Non-pigmented ciliary epithelial cell (primary cell): ENCODE measurements at regions not wholly inside any gene's neighbourhood (a gene's known extent, or its start where the extent isn't known, plus 50 kb on each side); places are given as distances from the start of the nearest gene placed in this dataset.
"Not testable (repeated sequence)": the region's sequence is repeated elsewhere in the genome, so short reads cannot be mapped to it uniquely, and the experiment has no call there.

Experiments
- DNase-seq: peaks from one replicate; pipeline ENCODE4 v3.0.0-alpha.2; 2010; ENCODE audit warnings: low read depth

- DNase-seq = no peak
Observed at GRCh38 chr17:68780596-68780995, 174.6 kb downstream of the ABCA8 start.

- no peak for DNase-seq
Observed at GRCh38 chr17:68778726-68779125, 176.5 kb downstream of the ABCA8 start.

GRCh38 chr17:68777856-68778694 is 176.9 kb upstream of the FAM20A start:
- DNase-seq = no peak

GRCh38 chr17:68777243-68777855 is 176.2 kb upstream of the FAM20A start:
- DNase-seq = no peak

GRCh38 chr17:68776451-68776850 is 175.3 kb upstream of the FAM20A start:
- no peak for DNase-seq

- DNase-seq = no peak
Observed at GRCh38 chr17:68775969-68776368, 174.8 kb upstream of the FAM20A start.

GRCh38 chr17:68775318-68775717 is 174.2 kb upstream of the FAM20A start:
- no peak for DNase-seq

GRCh38 chr17:68771867-68772515 is 170.8 kb upstream of the FAM20A start:
- DNase-seq = no peak

GRCh38 chr17:68768804-68769203 is 167.6 kb upstream of the FAM20A start:
- DNase-seq = no peak

- no peak for DNase-seq
Observed at GRCh38 chr17:68766640-68767039, 165.5 kb upstream of the FAM20A start.

- no peak for DNase-seq
Observed at GRCh38 chr17:68763562-68763961, 162.4 kb upstream of the FAM20A start.

- DNase-seq = no peak
Observed at GRCh38 chr17:68762911-68763310, 161.7 kb upstream of the FAM20A start.

GRCh38 chr17:68760141-68760475 is 158.9 kb upstream of the FAM20A start:
- DNase-seq = no peak

GRCh38 chr17:68759343-68760140 is 158.4 kb upstream of the FAM20A start:
- peak; percentile 84 for DNase-seq

- no peak for DNase-seq
Observed at GRCh38 chr17:68759002-68759342, 157.8 kb upstream of the FAM20A start.

- DNase-seq = not testable (repeated sequence)
Observed at GRCh38 chr17:68757866-68758757, 156.9 kb upstream of the FAM20A start.

- DNase-seq = no peak
Observed at GRCh38 chr17:68753985-68754769, 153.0 kb upstream of the FAM20A start.

GRCh38 chr17:68750208-68750562 is 149.0 kb upstream of the FAM20A start:
- no peak for DNase-seq

GRCh38 chr17:68749349-68750207 is 148.4 kb upstream of the FAM20A start:
- no peak for DNase-seq

- no peak for DNase-seq
Observed at GRCh38 chr17:68748381-68748780, 147.2 kb upstream of the FAM20A start.
